Transverse colon (tissue), 4 donors: ENCODE measurements at regions not wholly inside any gene's neighbourhood (a gene's known extent, or its start where the extent isn't known, plus 50 kb on each side); places are given as distances from the start of the nearest gene placed in this dataset.

Experiments
- CTCF ChIP-seq, 5 experiments: fragments of 200-600 bp in 3 of 5; fragments of 450-650 bp in 2 of 5; sonication (generic) in 3 of 5; IDR thresholded peaks; 1 replicate in 2 of 5; 2 replicates in 3 of 5; pipeline ENCODE4 v1.5.1; 2016 to 2017; ENCODE audit warnings: antibody characterized with exemption in 5 of 5, inconsistent platforms in 3 of 5, mild to moderate bottlenecking in 2 of 5, moderate library complexity in 1 of 5
- EP300 ChIP-seq: sonication (generic); formaldehyde crosslinking; IDR thresholded peaks from one replicate; pipeline ENCODE4 v1.6.1; 2017; ENCODE audit warnings: antibody characterized with exemption, low read depth
- POLR2A ChIP-seq: fragments of 450-650 bp; IDR thresholded peaks from one replicate; pipeline ENCODE4 v1.6.1; 2016; ENCODE audit warnings: antibody characterized with exemption, mild to moderate bottlenecking, moderate library complexity
- POLR2AphosphoS5 ChIP-seq, 3 donors: sonication (generic); formaldehyde crosslinking; IDR thresholded peaks; one replicate each; pipeline ENCODE4 v1.6.1; 2016; ENCODE audit warnings: antibody characterized with exemption in 3 of 3

- TF ChIP-seq POLR2A: no peak
- no peak for TF ChIP-seq CTCF (IDR thresholded peaks at IDR 0.05)
- TF ChIP-seq POLR2AphosphoS5 (IDR thresholded peaks at IDR 0.05): no peak
- no peak for TF ChIP-seq EP300
Measured at GRCh38 chr1:106600626-106601025, 455.8 kb upstream of the PRMT6 start.
